ENCODE measurements at regions not wholly inside any gene's neighbourhood (a gene's known extent, or its start where the extent isn't known, plus 50 kb on each side); places are given as distances from the start of the nearest gene placed in this dataset.

GRCh38 chr22:49622241-49623105, 205.2 kb downstream of the BRD1 start:
- Histone ChIP-seq H3K4me1 (ENCODE audit: insufficient read depth, low read length) (no peaks in the 10 kb centered on the region), H3K4me3 (ENCODE audit: low read length) (no peak overlapping the region), H3K9me3 (ENCODE audit: low read length) (no peaks in the 10 kb centered on the region), H3K27ac (ENCODE audit: low read depth, low read length) (no peak overlapping the region), H3K36me3 (ENCODE audit: insufficient read depth, low read length) (no peaks in the 10 kb centered on the region), H3K27me3 (ENCODE audit: insufficient read depth, low read length, poor library complexity, severe bottlenecking) (no peaks in the 10 kb centered on the region)
- no peak overlapping the region for H3K27ac Mint-ChIP-seq
- CTCF ChIA-PET = no interaction called here
- H3K4me3 Mint-ChIP-seq = no peak overlapping the region
- POLR2A ChIA-PET = no interaction called here
- peaks cover 3 to 13% (median 5%) of the 10 kb centered on the region in 3 donors for H3K4me1 Mint-ChIP-seq
- DNase-seq = no peak
- H3K9me3 Mint-ChIP-seq = no peaks in the 10 kb centered on the region
- peaks cover 0 to 15% (median 1%) of the 10 kb centered on the region in 3 donors for H3K36me3 Mint-ChIP-seq
- H3K27me3 Mint-ChIP-seq = no peaks in the 10 kb centered on the region

- peak in 1 of 5 donors; percentile 30 for DNase-seq
- Mint-ChIP-seq H3K36me3 (peaks cover 0 to 15% (median 1%) of the 10 kb centered on the region in 3 donors), H3K9me3 (no peaks in the 10 kb centered on the region), H3K27ac (peak overlapping the region in 2 of 8 donors; percentile 50 to 61), H3K4me1 (peaks cover 3 to 13% (median 5%) of the 10 kb centered on the region in 3 donors), H3K27me3 (no peaks in the 10 kb centered on the region), H3K4me3 (no peak overlapping the region)
- CTCF ChIA-PET = no interaction called here
- no peak overlapping the region for H3K4me3 ChIP-seq (ENCODE audit: low read length)
- POLR2A ChIA-PET = no interaction called here
- H3K4me1 ChIP-seq (ENCODE audit: insufficient read depth, low read length) = no peaks in the 10 kb centered on the region
- H3K27me3 ChIP-seq (ENCODE audit: insufficient read depth, low read length, poor library complexity, severe bottlenecking) = no peaks in the 10 kb centered on the region
- no peaks in the 10 kb centered on the region for H3K9me3 ChIP-seq (ENCODE audit: low read length)
- H3K36me3 ChIP-seq (ENCODE audit: insufficient read depth, low read length) = no peaks in the 10 kb centered on the region
- H3K27ac ChIP-seq (ENCODE audit: low read depth, low read length) = no peak overlapping the region
Measured at GRCh38 chr22:49621601-49622210, 206.0 kb downstream of the BRD1 start.

GRCh38 chr22:49620666-49621065, 207.0 kb downstream of the BRD1 start:
- no peaks in the 10 kb centered on the region for H3K27me3 ChIP-seq (ENCODE audit: insufficient read depth, low read length, poor library complexity, severe bottlenecking)
- ChIA-PET POLR2A (no interaction called here), CTCF (no interaction called here)
- Mint-ChIP-seq H3K4me1 (peaks cover 3 to 13% (median 5%) of the 10 kb centered on the region in 3 donors), H3K36me3 (peaks cover 0 to 15% (median 1%) of the 10 kb centered on the region in 3 donors), H3K27ac (peak overlapping the region in 1 of 8 donors; percentile 45), H3K4me3 (no peak overlapping the region), H3K9me3 (no peaks in the 10 kb centered on the region), H3K27me3 (no peaks in the 10 kb centered on the region)
- H3K27ac ChIP-seq (ENCODE audit: low read depth, low read length) = no peak overlapping the region
- H3K9me3 ChIP-seq (ENCODE audit: low read length) = no peaks in the 10 kb centered on the region
- no peaks in the 10 kb centered on the region for H3K4me1 ChIP-seq (ENCODE audit: insufficient read depth, low read length)
- H3K36me3 ChIP-seq (ENCODE audit: insufficient read depth, low read length) = no peaks in the 10 kb centered on the region
- DNase-seq = peak in 1 of 5 donors; percentile 19
- H3K4me3 ChIP-seq (ENCODE audit: low read length) = no peak overlapping the region

- Histone ChIP-seq H3K9me3 (ENCODE audit: low read length) (no peaks in the 10 kb centered on the region), H3K27me3 (ENCODE audit: insufficient read depth, low read length, poor library complexity, severe bottlenecking) (no peaks in the 10 kb centered on the region), H3K4me1 (ENCODE audit: insufficient read depth, low read length) (no peaks in the 10 kb centered on the region), H3K4me3 (ENCODE audit: low read length) (no peak overlapping the region), H3K27ac (ENCODE audit: low read depth, low read length) (no peak overlapping the region), H3K36me3 (ENCODE audit: insufficient read depth, low read length) (no peaks in the 10 kb centered on the region)
- H3K4me1 Mint-ChIP-seq = peaks cover 2 to 7% (median 3%) of the 10 kb centered on the region in 3 donors
- DNase-seq = peak in 1 of 5 donors; percentile 31
- ChIA-PET CTCF (no interaction called here), POLR2A (no interaction called here)
- H3K4me3 Mint-ChIP-seq = no peak overlapping the region
- no peaks in the 10 kb centered on the region for H3K9me3 Mint-ChIP-seq
- no peak overlapping the region for H3K27ac Mint-ChIP-seq
- peaks cover 0 to 15% (median 1%) of the 10 kb centered on the region in 3 donors for H3K36me3 Mint-ChIP-seq
- H3K27me3 Mint-ChIP-seq = no peaks in the 10 kb centered on the region
Measured at GRCh38 chr22:49620003-49620556, 207.6 kb downstream of the BRD1 start.

GRCh38 chr22:49619301-49619700, 208.4 kb downstream of the BRD1 start:
- H3K36me3 ChIP-seq (ENCODE audit: insufficient read depth, low read length) = no peaks in the 10 kb centered on the region
- CTCF ChIA-PET = no interaction called here
- H3K36me3 Mint-ChIP-seq = peaks cover 0 to 13% (median 1%) of the 10 kb centered on the region in 3 donors
- no peak overlapping the region for H3K4me3 ChIP-seq (ENCODE audit: low read length)
- H3K27ac Mint-ChIP-seq = no peak overlapping the region
- H3K4me3 Mint-ChIP-seq = no peak overlapping the region
- no peaks in the 10 kb centered on the region for H3K4me1 ChIP-seq (ENCODE audit: insufficient read depth, low read length)
- no peaks in the 10 kb centered on the region for H3K27me3 ChIP-seq (ENCODE audit: insufficient read depth, low read length, poor library complexity, severe bottlenecking)
- no peak for DNase-seq
- H3K9me3 Mint-ChIP-seq = no peaks in the 10 kb centered on the region
- H3K27me3 Mint-ChIP-seq = no peaks in the 10 kb centered on the region
- no peaks in the 10 kb centered on the region for H3K9me3 ChIP-seq (ENCODE audit: low read length)
- POLR2A ChIA-PET = no interaction called here
- H3K27ac ChIP-seq (ENCODE audit: low read depth, low read length) = no peak overlapping the region
- peaks cover 0 to 6% (median 3%) of the 10 kb centered on the region in 3 donors for H3K4me1 Mint-ChIP-seq

GRCh38 chr22:49618677-49618953, 209.1 kb downstream of the BRD1 start:
- Mint-ChIP-seq H3K27ac (peak overlapping the region in 1 of 8 donors; percentile 94), H3K4me1 (peaks cover 0 to 6% (median 3%) of the 10 kb centered on the region in 3 donors), H3K9me3 (no peaks in the 10 kb centered on the region), H3K4me3 (peak overlapping the region in 1 of 7 donors; percentile 35), H3K36me3 (peaks cover 1 to 16% (median 3%) of the 10 kb centered on the region in 3 donors), H3K27me3 (no peaks in the 10 kb centered on the region)
- CTCF ChIA-PET = no interaction called here
- H3K9me3 ChIP-seq (ENCODE audit: low read length) = no peaks in the 10 kb centered on the region
- no peaks in the 10 kb centered on the region for H3K36me3 ChIP-seq (ENCODE audit: insufficient read depth, low read length)
- no peaks in the 10 kb centered on the region for H3K27me3 ChIP-seq (ENCODE audit: insufficient read depth, low read length, poor library complexity, severe bottlenecking)
- peak in 1 of 5 donors; percentile 12 for DNase-seq
- H3K27ac ChIP-seq (ENCODE audit: low read depth, low read length) = no peak overlapping the region
- POLR2A ChIA-PET = no interaction called here
- no peak overlapping the region for H3K4me3 ChIP-seq (ENCODE audit: low read length)
- no peaks in the 10 kb centered on the region for H3K4me1 ChIP-seq (ENCODE audit: insufficient read depth, low read length)

GRCh38 chr22:49617866-49618676, 209.6 kb downstream of the BRD1 start:
- peaks cover 6 to 20% (median 9%) of the 10 kb centered on the region in 3 donors for H3K36me3 Mint-ChIP-seq
- peak overlapping the region in 1 of 8 donors; percentile 87 for H3K27ac Mint-ChIP-seq
- peak in 1 of 5 donors; percentile 40 for DNase-seq
- Histone ChIP-seq H3K4me1 (ENCODE audit: insufficient read depth, low read length) (no peaks in the 10 kb centered on the region), H3K4me3 (ENCODE audit: low read length) (no peak overlapping the region), H3K27me3 (ENCODE audit: insufficient read depth, low read length, poor library complexity, severe bottlenecking) (no peaks in the 10 kb centered on the region), H3K27ac (ENCODE audit: low read depth, low read length) (no peak overlapping the region), H3K36me3 (ENCODE audit: insufficient read depth, low read length) (no peaks in the 10 kb centered on the region), H3K9me3 (ENCODE audit: low read length) (no peaks in the 10 kb centered on the region)
- peaks cover 0 to 6% (median 3%) of the 10 kb centered on the region in 3 donors for H3K4me1 Mint-ChIP-seq
- H3K9me3 Mint-ChIP-seq = peaks cover 0 to 3% (median 0%) of the 10 kb centered on the region in 5 donors
- H3K4me3 Mint-ChIP-seq = no peak overlapping the region
- no peaks in the 10 kb centered on the region for H3K27me3 Mint-ChIP-seq
- ChIA-PET CTCF (no interaction called here), POLR2A (no interaction called here)

Data from CD8-positive, alpha-beta memory T cell (primary cell).